Right kidney (tissue), 1 donor: ENCODE measurements at regions not wholly inside any gene's neighbourhood (a gene's known extent, or its start where the extent isn't known, plus 50 kb on each side); places are given as distances from the start of the nearest gene placed in this dataset.

Experiments
- DNase-seq: peaks from one replicate; pipeline ENCODE4 v3.0.0-alpha.2; 2016

DNA sequence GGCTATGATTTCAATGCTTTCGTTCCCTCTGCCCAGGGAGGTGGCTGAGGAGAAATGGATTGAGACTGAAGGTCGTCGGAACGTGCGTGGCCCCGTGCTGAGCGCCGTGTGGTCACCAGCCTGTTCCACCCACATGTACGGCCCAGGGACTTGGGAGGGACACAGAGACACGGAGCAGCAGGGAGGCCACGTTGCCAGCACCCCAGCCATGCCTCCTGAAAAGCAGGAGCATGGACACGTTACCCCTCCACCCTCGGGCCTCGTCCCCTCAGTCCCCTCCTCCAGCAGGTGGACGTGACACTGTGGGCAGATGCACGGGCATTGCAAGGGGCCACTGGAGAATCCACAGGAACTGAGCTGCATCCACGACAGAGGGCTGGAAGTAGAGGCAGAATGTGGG lies 133.1 kb upstream of the CST7 start:
- DNase-seq = no peak

DNA sequence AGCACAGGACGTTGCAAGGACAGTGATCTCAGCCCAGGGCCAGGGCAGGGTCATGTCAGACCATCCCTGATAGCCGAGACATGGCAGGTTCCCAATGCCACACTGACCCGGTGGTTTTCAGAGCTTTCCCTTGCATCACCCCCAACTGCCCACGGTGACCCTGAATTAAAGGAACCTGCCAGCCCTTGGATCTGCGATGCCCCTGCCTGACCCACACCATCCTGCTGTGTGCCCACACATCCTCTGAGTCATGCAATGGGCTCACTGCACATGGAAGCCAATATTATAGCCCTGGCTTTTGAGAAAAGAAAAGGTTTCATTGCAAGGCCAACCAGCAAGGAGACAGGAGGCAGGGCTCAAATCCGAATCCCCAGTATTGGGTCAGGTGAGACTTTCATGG lies 132.6 kb upstream of the CST7 start:
- DNase-seq = no peak

DNA sequence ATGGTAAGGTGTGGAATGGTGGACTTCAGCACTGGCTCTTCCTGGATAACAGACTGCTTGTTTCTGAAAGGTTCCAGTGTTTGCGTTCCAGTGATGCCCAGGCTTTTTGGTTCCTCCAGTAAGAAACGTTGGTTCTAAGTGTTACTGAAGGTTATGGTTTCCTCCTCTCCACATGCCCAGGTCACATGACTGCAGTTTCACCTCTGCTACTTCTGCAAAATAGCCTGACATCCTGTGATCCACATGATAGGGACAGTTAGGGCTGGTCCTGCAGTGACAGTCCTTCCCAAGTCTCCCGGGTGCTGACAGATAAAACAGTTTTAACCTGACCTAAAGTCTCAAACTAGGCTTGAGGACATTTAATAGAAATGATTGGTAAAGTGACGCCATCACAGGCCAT lies 132.2 kb upstream of the CST7 start:
- no peak for DNase-seq

DNA sequence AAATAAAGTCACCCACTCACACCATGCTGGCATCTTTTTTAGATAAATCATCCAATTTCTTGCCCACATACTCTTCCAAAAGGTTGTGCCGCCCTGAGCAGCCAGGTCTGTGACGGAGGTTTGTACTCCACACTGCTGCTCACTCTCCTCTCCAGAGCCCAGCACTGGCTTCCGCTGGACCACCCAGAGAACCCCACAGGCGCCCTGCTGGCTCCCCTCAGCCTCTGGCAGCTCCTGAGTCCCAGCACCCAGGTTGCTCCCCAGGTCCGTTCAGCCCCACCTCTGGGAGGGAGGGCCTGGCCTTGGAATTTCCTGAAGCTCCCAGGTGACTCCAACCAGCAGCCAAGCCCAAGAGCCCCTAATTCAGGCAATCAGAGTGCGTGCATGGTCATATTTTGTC lies 131.7 kb upstream of the CST7 start:
- no peak for DNase-seq

DNA sequence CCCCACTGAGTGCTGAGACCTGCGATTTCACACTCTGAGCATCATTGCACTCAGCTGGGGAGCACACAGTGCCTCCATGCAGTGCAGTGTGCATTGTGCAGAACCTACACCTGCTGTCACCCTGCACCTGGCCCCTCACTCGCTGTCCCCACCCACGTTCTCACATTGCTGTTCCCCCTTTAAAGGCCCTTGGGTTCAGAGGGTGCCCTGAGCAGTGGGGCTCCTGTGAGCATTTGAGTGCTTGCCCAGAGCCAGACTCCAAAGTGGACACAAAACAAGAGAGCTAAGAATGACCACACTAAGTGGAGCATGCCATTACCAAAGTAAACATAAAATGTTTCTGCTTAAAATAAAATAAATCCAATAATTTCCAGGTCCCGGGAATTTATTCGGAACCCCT lies 131.0 kb upstream of the CST7 start:
- DNase-seq = no peak

DNA sequence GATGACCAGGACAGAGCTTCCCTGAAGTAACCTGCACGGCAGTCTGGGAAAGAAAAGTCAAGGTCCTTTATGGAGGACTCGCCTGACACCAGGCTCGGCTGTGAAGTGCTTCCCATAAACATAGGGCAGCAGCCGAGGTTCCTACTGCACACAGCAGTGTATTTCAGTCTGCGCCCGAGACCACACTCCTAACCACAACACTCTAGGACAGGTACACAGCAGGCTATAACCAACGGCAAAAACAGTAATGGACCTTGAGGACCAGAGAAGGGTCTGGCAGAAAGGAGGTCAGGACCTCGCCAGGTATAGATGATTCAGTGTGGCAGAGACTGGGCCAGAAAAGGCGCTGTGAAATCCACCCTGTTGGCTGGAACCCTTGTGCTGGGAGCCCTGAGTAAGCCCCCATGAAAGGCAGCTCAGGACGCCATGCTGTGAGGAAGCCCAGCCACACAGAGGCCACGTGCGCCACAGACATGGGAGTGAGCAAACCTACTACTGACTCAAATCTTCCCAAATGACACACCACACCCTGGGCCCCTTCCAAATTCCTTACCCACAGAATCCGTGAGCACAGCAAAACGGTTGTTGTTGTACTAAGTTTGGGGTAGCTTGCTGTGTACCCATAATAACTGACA lies 129.6 kb upstream of the CST7 start:
- no peak for DNase-seq

DNA sequence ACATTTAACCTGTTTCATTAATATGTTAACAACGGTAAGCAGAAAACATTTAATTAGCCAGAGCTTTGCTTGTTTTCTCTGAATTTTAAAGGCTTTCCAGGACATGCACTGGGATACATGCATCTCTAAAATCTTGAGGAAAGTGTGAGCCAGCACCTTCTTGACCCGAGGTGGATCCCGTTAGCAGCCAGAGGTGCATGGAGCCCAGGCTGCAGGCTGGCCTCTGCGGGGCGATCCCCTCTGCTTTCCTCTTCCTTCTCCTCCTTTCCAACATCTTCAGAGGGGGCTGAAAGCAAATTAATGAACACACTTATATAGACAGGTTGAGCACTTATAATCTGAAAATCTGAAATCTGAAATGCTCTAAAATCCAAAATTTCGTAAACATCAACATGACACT lies 128.7 kb upstream of the CST7 start:
- DNase-seq = no peak

DNA sequence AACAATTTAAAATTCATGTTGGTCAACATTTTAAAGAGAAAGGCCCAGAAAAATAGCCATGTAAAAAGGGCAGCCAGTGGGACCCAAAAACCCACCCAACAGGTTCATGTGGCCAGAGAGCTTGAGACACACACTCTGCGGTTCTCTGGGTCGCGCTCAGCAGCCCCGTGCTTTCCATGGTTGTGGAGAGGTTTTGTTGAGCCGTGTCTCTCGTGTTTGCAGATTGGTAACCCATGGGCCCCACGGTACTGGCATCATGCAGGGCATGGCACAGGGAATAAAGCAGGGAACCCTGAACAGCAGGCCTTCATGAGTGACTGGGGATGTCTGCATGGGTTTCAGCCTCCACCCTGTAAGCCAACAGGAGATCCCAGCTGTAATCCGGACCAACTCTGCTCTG lies 127.7 kb upstream of the CST7 start:
- no peak for DNase-seq

DNA sequence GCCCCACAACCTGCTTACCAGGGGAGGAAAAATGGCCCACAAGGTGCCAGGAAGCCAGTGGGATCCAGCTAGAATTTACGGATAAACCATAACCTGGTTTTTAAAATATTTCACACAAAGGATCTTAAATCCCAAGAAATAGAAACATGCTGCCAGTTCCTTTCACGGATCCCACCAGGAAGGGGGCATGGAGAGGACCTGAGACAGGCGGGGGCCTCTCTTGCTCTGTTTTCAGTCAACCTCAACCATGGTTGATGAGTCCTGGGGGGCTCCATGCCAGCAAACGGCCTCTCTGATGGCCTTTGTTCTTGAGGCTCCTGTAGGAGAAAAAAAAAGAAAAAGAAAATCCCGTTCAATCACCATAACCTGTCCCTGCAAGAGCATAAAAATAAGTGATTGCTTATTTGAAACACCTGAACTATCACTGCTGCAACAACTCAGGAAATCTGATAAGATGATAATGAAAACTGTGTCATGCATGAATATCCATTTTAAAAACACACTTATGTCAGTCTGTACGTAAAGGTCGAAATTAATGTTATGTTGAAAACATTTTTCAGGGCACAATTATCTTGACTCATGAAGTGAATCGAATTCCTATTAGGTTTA lies 125.8 kb upstream of the CST7 start:
- no peak for DNase-seq

DNA sequence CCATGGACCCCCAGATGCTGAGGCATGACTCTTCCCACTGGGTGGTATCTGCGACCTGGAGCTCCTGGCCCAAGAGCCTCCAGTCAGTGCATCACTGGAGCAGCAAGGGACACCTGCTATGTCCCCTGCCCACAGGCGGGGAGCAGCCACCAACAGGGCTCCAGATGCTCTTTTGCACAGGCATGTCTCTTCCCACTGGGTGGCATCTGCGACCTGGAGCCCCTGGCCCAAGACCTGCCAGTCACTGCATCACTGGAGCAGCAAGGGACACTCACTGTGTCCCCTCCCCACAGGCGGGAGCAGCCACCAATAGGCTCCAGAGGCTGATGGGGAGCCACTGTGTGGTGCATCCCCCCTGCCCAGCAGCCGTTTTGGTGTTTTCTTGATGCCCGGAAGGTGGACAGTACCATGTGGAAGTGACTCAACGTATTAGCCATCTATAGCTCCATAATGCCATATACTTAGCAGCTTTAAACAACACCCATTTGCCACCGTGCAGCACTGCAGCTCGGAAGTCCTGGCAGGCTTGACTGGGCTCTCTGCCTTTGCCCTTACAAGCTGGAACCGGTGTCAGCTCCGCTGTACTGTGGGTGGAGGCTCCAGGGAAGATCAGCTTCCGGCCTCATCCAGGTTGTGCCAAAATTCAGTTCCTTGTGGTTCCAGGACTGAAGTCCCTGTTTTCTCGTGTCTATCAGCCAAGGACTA lies 124.9 kb upstream of the CST7 start:
- DNase-seq = no peak

DNA sequence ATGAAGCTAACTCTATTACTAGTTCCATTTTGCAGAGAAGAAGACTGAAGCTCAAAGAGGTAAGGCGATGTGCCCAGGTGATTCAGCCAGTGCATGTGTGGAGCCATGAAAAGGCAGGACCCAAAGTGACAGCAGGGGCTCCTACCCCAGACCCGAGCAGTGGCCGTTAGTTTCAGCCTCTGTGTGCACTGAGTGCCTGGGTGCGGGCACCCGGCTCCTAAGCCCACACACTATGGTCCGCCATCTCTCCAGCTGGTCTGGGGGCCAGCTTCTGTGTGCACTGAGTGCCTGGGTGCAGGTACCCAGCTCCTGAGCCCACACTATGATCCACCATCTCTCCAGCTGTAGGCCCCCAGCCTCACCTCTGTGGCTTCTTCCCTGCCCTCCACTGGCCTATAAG lies 123.5 kb upstream of the CST7 start:
- DNase-seq = no peak

DNA sequence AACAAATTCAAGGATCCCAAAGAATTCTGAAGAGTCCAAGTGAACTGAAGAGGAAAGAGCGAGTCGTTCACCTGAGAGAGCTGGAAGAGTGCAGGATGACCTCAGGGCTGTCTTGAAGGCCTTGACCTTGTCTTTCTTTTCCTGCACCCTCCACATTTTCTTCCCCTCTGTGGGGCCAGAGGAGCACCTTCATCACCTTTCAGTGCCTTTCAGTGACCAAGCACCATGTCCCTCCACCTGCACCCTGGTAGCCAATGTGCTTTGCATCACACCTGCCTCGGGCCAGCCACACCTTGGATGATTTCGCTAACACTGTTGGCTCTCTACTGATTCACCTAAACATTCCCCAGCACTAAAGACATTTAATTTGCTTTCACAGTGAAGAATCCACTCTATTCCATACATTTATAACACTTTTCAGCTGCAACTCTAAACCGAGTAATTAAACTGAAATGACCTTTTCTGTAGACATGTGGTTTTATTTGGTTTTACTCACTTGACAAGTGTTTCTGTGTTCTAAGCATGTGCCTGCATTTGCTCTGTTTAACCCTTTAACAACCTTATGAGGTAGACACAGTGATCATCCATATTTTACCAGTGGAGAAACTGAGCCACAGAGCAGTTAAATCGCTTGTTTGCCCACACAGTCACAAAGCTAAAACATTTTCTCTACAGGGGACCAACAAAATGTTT lies 121.3 kb upstream of the CST7 start:
- no peak for DNase-seq

DNA sequence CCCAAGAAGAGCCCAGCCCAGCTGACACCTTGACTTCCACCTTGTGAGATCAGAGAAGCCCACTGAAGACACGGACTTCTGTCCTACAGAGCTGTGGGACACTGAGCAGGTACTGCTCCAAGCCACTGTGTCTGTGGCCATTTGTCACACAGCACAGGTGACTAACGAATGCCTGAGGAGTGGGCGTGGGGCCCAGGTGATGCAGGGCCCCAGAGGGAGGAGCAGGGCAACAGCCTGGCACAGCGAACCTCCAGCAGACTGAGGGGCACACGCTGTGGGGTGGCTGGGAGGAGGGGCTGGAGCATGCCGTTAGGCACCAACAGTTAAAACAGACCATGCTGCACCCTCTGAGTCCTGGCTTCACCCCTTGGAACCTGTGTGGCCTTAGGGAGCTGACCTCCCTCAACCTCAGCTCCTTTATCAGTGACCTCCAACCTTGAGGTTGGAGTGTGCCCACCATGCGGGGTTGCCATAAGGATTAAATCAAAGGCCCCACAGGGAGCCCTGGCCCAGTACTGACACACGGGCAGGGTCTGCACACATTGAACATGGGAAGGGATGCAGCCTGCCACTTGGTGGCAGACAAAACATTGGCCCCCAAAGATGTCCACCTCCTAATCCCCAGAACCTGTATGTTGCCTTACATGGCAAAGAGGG lies 119.9 kb upstream of the CST7 start:
- DNase-seq = no peak

DNA sequence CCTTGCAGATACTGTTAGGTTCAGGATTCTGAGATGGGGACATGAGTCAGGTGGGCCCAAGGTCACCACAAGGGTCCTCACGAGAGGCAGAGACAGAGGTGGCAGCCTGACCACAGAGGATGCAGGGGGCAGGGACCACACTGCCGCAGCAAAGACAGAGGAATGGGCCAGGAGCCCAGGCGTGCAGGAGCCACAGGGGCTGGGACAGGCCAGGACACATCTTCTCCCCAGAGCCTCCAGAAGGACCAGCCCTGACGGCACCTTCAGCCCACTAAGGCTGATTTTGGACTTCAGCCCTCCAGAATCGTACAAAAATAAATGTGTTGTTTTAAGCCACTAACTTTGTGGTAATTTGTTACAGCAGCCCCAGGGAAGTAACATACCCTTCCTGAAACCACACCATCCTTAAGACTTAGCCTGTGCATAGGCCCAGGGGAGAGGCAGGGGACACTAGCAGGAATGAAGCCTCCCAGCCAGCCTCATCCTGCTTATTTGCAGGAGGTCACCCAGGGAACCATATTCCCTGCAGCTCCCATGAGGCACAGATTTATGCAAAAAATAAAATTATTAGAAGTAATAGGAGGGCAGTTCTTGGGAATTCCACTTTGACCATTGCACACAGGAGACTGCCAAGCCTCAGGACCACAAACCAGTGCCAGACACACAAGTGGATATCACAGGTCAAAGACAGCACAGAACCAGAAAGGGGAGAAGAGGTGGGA lies 119.3 kb upstream of the CST7 start:
- DNase-seq = no peak

DNA sequence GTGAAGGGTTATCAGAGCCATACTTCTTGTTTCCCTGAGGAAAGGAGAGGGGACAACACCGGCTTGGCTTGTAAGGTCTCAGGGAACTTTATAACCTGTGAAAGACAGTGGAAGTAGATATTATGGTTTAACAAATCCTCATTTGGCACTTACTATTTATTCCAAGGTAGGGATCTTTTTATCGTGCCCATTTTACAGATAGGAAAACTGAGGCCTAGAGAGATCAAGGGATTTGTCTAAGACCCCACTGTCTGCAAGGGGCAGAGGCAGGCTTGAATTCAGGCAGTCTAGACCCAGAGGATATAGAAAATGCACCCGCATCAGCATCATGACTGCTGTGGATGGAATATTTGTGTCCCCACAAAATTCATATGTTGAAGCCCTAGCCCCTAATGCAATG lies 118.4 kb upstream of the CST7 start:
- DNase-seq = no peak

DNA sequence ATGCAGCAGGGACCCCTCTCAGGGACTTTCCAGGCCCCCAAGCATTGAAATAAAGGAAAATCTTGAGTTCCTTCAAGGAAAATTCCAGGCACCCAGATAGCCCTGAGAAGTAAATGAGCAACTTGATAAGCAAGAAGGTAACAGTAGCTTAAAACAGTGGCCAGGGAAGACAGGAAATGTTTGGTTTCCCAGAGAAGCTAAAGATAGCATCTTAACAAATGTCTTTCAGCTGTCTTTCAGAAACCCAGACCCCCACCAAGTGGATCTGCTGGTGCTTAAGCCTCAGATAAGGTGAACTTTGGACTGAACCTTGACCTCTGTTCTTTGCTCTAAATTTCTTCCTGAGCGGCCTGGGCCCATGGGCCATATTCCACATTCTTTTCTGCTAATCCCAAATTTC lies 117.8 kb upstream of the CST7 start:
- no peak for DNase-seq

DNA sequence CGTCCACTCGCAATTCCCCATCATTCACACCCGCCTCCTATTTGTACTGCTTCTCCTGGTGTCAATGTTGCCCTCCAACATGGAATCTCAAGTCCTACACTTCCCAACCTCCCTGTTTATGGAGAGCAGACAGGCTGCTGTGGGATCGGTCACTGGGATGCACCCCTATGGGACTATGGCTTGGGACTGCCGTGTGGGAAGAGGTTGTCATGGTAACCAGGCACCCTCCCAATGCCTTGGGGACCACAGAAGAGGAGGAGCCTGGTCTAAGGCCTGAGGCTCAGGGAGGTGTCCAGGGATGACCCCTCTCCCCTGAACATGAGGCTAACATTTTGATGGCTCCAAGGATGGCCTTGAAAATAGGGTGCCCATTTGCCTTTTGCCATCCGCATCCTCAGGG lies 116.6 kb upstream of the CST7 start:
- no peak for DNase-seq

DNA sequence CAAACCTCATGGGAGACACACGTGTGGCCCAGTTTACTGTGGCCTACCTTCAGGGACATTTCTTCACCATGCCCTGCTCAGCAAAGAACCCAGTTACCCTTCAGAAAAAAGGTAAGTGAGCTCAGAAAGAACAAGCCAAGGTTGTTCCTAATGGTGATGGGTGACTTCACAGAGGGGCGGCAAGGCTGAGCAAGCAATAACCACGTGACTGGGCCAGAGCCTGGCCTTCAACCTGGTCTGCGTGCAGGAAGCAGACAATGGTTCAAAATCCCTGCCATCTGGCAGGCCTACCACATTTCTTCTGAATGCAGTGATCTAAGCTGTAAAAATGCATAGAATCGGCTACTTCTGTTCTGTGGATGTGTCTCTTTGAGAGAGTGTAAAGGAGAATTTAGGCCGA lies 115.5 kb upstream of the CST7 start:
- DNase-seq = no peak

DNA sequence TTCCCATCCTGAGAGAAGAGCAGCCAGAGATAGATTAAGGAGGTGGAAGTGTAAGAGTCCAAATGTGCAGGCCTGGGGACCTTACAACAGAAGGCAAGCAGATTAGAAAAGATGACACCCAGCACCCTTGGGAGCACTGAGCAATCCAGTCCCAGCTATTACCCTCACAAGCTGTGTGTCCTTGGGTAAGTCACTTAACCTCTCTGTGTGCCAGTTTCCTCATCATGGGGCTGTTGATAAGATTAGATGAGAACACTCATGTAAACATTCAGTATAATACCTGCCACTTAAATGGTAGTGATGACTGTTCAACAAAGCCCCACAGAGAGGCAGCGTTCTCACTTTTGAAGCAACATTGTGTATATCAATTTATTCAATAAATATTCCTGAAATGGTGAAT lies 114.8 kb upstream of the CST7 start:
- DNase-seq = no peak

DNA sequence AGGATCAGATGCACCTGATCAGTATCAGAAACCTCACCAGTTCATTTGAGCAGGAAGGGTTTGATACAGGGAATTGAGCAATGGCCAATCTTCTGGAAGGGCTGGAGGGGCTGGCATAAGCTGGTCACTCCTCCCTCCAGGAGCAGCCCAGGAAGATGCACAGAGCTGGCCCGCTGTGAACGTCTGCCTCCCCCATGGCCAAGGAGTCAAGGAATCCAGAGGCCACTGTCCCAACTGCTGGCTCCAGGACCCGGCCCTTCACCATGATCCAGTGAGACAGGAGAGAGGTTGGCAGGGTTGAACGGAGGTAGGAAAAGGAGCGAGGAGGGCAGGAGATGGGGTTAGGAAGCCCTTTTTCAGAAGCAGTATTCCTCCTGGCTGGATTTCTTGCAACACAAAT lies 113.9 kb upstream of the CST7 start:
- DNase-seq = no peak

DNA sequence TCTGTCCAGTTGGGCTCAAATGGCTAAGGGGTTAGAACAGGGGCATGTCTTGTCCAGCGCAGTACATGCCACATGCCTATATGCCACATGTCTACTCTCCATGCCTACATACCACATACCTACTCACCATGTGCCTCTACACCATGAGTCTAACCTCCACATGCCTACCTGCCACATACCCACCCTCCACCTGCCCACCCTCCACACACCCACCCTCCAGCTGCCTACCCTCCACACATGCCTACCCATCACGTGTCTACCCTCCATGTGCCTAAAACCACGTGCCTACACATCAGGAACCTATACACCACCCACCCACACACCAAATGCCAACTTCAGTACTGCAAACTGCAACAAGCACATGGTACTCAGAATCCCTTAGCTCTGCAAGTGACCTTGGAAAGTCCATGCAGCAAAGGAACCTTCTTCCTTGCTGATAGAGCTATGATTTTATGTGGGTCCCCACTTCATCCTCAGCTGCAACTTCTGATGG lies 113.0 kb upstream of the CST7 start:
- no peak for DNase-seq

DNA sequence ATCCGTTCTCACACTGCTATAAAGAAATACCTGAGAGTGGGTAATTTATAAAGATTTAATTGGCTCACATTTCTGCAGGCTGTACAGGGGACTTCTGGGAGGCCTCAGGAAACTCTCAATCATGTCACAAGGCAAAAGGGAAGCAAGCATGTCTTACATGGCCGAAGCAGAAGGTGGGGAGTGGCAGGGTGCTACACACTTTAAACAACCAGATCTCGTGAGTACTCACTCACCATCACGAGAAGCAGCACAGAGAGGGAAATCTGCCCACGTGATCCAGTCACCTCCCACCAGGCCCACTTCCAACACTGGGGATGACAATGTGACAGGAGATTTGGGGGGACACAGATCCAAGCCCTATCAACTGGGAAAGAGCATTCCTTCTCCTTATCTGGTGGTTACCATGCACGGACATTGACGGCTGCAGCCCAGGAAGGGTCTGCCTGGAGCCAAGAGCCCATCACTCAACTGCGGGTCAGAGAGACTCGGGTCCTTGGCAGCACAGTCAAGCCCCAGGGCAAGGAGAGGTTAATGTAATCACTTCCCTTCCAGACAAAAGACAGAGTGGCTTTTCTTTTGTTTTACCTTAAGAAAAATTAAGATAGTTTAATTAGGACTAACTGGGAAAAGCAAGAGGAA lies 112.3 kb upstream of the CST7 start:
- DNase-seq = no peak
